ENCODE measurements at regions not wholly inside any gene's neighbourhood (a gene's known extent, or its start where the extent isn't known, plus 50 kb on each side); places are given as distances from the start of the nearest gene placed in this dataset.
A peak's percentile ranks its signal among the peaks of the same experiment; 100 is the strongest.

GRCh38 chr11:113579292-113579940 lies 104.2 kb upstream of the DRD2 start:
- no peak for DNase-seq

GRCh38 chr11:113578715-113579250 lies 103.6 kb upstream of the DRD2 start:
- DNase-seq = no peak

GRCh38 chr11:113578033-113578380 lies 102.8 kb upstream of the DRD2 start:
- DNase-seq = no peak

- no peak for DNase-seq
Observed at GRCh38 chr11:113577356-113578032, 102.3 kb upstream of the DRD2 start.

GRCh38 chr11:113574586-113574985 lies 99.4 kb upstream of the DRD2 start:
- DNase-seq = peak; percentile 23

- DNase-seq = no peak
Observed at GRCh38 chr11:113574171-113574570, 99.0 kb upstream of the DRD2 start.

GRCh38 chr11:113572136-113572735 lies 97.0 kb upstream of the DRD2 start:
- DNase-seq = no peak

- no peak for DNase-seq
Observed at GRCh38 chr11:113571531-113571930, 96.3 kb upstream of the DRD2 start.

- DNase-seq = no peak
Observed at GRCh38 chr11:113570906-113571305, 95.7 kb upstream of the DRD2 start.

- DNase-seq = no peak
Observed at GRCh38 chr11:113569391-113569790, 94.2 kb upstream of the DRD2 start.

GRCh38 chr11:113568566-113568965 lies 93.4 kb upstream of the DRD2 start:
- DNase-seq = no peak

- peak; percentile 49 for DNase-seq
Observed at GRCh38 chr11:113567867-113568544, 92.8 kb upstream of the DRD2 start.

GRCh38 chr11:113567097-113567496 lies 91.9 kb upstream of the DRD2 start:
- no peak for DNase-seq

GRCh38 chr11:113564527-113565130 lies 89.4 kb upstream of the DRD2 start:
- DNase-seq = peak; percentile 11

GRCh38 chr11:113563766-113564526 lies 88.7 kb upstream of the DRD2 start:
- no peak for DNase-seq

GRCh38 chr11:113562981-113563461 lies 87.8 kb upstream of the DRD2 start:
- DNase-seq = no peak

GRCh38 chr11:113562576-113562975 lies 87.4 kb upstream of the DRD2 start:
- no peak for DNase-seq

GRCh38 chr11:113557926-113558325 lies 82.7 kb upstream of the DRD2 start:
- no peak for DNase-seq

GRCh38 chr11:113556036-113556435 lies 80.8 kb upstream of the DRD2 start:
- DNase-seq = no peak

- DNase-seq = no peak
Observed at GRCh38 chr11:113555071-113555619, 79.9 kb upstream of the DRD2 start.

- no peak for DNase-seq
Observed at GRCh38 chr11:113554526-113554925, 79.3 kb upstream of the DRD2 start.
